ENCODE measurements at regions not wholly inside any gene's neighbourhood (a gene's known extent, or its start where the extent isn't known, plus 50 kb on each side); places are given as distances from the start of the nearest gene placed in this dataset.

DNA sequence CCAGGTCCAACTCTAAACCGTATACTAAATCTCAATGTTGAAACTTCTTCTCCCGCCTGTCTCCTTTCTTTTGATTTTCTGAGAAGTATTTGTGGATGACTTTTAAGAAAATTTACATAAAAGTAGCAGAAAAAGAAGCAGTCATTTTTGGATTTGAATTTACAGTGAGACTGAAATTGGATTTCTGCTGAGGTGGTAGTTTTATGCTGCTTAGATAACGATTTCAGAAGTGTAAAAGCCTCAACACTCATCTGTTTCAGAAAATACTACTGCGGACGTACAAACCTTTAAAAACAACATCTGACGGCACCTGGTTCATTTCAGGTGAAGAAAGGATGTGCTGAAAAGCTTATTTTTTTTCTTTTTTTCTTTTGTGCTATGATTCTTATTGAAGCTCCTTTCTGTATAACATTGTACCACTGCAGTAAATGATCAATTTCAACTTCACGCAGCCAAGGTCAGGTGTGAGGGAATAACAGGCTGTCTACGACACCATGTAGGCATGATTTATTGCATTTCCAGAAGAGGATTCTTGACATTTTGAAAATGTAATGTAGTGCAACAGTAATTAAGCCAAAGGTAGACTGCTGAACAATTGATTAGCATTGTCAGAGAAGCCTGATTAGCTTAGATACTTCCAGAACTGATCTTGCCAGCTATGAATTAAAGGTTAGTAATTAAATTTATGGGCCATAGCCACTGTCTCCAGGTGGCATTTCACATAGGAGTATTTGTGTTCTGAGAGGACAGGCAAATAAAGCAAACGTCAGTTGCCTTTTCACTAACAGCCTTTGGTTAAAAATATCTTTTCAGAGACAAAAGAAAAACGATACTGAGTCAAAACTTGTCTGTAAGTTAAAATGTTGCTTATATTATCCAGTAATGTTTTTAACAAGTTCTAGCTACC lies 134.6 kb upstream of the KBTBD8 start:
- TF ChIP-seq, protein P1, sequence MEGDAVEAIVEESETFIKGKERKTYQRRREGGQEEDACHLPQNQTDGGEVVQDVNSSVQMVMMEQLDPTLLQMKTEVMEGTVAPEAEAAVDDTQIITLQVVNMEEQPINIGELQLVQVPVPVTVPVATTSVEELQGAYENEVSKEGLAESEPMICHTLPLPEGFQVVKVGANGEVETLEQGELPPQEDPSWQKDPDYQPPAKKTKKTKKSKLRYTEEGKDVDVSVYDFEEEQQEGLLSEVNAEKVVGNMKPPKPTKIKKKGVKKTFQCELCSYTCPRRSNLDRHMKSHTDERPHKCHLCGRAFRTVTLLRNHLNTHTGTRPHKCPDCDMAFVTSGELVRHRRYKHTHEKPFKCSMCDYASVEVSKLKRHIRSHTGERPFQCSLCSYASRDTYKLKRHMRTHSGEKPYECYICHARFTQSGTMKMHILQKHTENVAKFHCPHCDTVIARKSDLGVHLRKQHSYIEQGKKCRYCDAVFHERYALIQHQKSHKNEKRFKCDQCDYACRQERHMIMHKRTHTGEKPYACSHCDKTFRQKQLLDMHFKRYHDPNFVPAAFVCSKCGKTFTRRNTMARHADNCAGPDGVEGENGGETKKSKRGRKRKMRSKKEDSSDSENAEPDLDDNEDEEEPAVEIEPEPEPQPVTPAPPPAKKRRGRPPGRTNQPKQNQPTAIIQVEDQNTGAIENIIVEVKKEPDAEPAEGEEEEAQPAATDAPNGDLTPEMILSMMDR (conservative IDR thresholded peaks at IDR 0.05) = no peak
- no peak overlapping the region for H3K4me3 Mint-ChIP-seq
- H3K36me3 Mint-ChIP-seq (ENCODE audit: low read depth) = peaks cover 8% of the 10 kb centered on the region
- H3K27me3 Mint-ChIP-seq (ENCODE audit: low read depth) = no peaks in the 10 kb centered on the region
- H3K9me3 Mint-ChIP-seq = peaks cover 3% of the 10 kb centered on the region
- no peak overlapping the region for H3K27ac Mint-ChIP-seq (ENCODE audit: unreplicated experiment)
- no peak for DNase-seq (ENCODE audit: low read depth, low spot score)
- peaks cover 21% of the 10 kb centered on the region for H3K4me1 Mint-ChIP-seq

DNA sequence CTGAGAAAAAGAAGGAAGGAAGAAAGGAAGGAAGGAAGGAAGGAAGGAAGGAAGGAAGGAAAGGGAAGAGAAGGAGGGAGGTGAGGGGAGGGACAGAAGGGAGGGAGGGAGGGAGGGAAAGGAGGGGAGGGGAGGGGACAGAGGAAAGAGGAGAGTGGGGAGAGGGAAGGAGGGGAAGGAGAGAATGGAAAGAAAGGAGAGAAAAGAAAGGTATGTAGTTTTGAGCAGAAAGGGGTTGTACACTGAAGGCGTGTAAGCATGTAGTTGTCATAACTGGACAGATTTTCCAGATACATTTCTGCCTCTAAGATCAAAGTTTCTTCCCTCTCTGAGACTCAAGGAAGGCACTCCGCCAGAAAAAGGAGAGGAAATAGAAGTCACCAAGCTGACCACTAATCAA lies 113.4 kb upstream of the KBTBD8 start:
- H3K4me3 Mint-ChIP-seq = no peak overlapping the region
- H3K36me3 Mint-ChIP-seq (ENCODE audit: low read depth) = no peaks in the 10 kb centered on the region
- H3K4me1 Mint-ChIP-seq = peaks cover 44% of the 10 kb centered on the region
- H3K27me3 Mint-ChIP-seq (ENCODE audit: low read depth) = no peaks in the 10 kb centered on the region
- H3K27ac Mint-ChIP-seq (ENCODE audit: unreplicated experiment) = peak overlapping the region; percentile 4
- DNase-seq (ENCODE audit: low read depth, low spot score) = no peak
- H3K9me3 Mint-ChIP-seq = peaks cover 7% of the 10 kb centered on the region
- TF ChIP-seq, protein P1 (conservative IDR thresholded peaks at IDR 0.05) = no peak

GRCh38 chr3:66885326-66886000 lies 112.6 kb upstream of the KBTBD8 start:
- Mint-ChIP-seq H3K4me3 (peak overlapping the region; percentile 42), H3K4me1 (peaks cover 52% of the 10 kb centered on the region), H3K27me3 (ENCODE audit: low read depth) (no peaks in the 10 kb centered on the region), H3K27ac (ENCODE audit: unreplicated experiment) (peak overlapping the region; percentile 83), H3K36me3 (ENCODE audit: low read depth) (no peaks in the 10 kb centered on the region), H3K9me3 (peaks cover 7% of the 10 kb centered on the region)
- TF ChIP-seq, protein P1 (conservative IDR thresholded peaks at IDR 0.05) = no peak
- peak; percentile 4 for DNase-seq (ENCODE audit: low read depth, low spot score)

- Mint-ChIP-seq H3K4me1 (peaks cover 40% of the 10 kb centered on the region), H3K4me3 (no peak overlapping the region), H3K9me3 (peaks cover 9% of the 10 kb centered on the region), H3K36me3 (ENCODE audit: low read depth) (peaks cover 11% of the 10 kb centered on the region), H3K27me3 (ENCODE audit: low read depth) (no peaks in the 10 kb centered on the region), H3K27ac (ENCODE audit: unreplicated experiment) (peak overlapping the region; percentile 29)
- TF ChIP-seq, protein P1 (conservative IDR thresholded peaks at IDR 0.05) = no peak
- no peak for DNase-seq (ENCODE audit: low read depth, low spot score)
These were observed 108.2 kb upstream of the KBTBD8 start for GRCh38 chr3:66889750-66890494.

- no peaks in the 10 kb centered on the region for H3K4me1 Mint-ChIP-seq
These were observed 100.0 kb upstream of the KBTBD8 start for GRCh38 chr3:66898155-66898554.

More at GRCh38 chr3:66898155-66898554, 100.0 kb upstream of the KBTBD8 start:
- Mint-ChIP-seq H3K9me3 (peaks cover 47% of the 10 kb centered on the region), H3K27ac (ENCODE audit: unreplicated experiment) (no peak overlapping the region), H3K4me3 (no peak overlapping the region), H3K36me3 (ENCODE audit: low read depth) (peaks cover 61% of the 10 kb centered on the region), H3K27me3 (ENCODE audit: low read depth) (no peaks in the 10 kb centered on the region)
- no peak for DNase-seq (ENCODE audit: low read depth, low spot score)
- TF ChIP-seq, protein P1 (conservative IDR thresholded peaks at IDR 0.05) = no peak
